OCI-LY1 (cell line): ENCODE measurements at regions not wholly inside any gene's neighbourhood (a gene's known extent, or its start where the extent isn't known, plus 50 kb on each side); places are given as distances from the start of the nearest gene placed in this dataset.

ENCODE experiments used
- H2AFZ ChIP-seq: fragments of 200-600 bp; sonication (generic), shearing (Covaris generic); 2 replicates; pipeline ENCODE4 v1.6.0; 2014; ENCODE audit warnings: antibody characterized with exemption, mild to moderate bottlenecking, low read length
- H3F3A ChIP-seq: fragments of 200-600 bp; sonication (generic), shearing (Covaris generic); 2 replicates; pipeline ENCODE4 v1.6.0; 2014; ENCODE audit warnings: mild to moderate bottlenecking, antibody characterized with exemption, low read length, moderate library complexity; ENCODE audit not compliant: insufficient read depth
- H3K27ac ChIP-seq: fragments of 200-600 bp; sonication (generic); 2 replicates; pipeline ENCODE4 v1.5.1; 2014; ENCODE audit warnings: low read length, mixed run types, mild to moderate bottlenecking, low read depth; ENCODE audit not compliant: poor library complexity, severe bottlenecking
- H3K27me3 ChIP-seq: fragments of 200-600 bp; sonication (generic); 2 replicates; pipeline ENCODE4 v1.6.0; 2014; ENCODE audit warnings: antibody characterized with exemption, mild to moderate bottlenecking, low read length, moderate library complexity; ENCODE audit not compliant: insufficient read depth
- H3K36me3 ChIP-seq: fragments of 200-600 bp; sonication (generic); 2 replicates; pipeline ENCODE4 v1.6.1; 2014; ENCODE audit warnings: mild to moderate bottlenecking, antibody characterized with exemption, low read length, moderate library complexity, mixed read lengths; ENCODE audit not compliant: insufficient read depth
- H3K4me1 ChIP-seq: fragments of 200-600 bp; sonication (generic); 2 replicates; pipeline ENCODE4 v1.5.1; 2014; ENCODE audit warnings: mild to moderate bottlenecking, low read length, moderate library complexity; ENCODE audit not compliant: insufficient read depth, severe bottlenecking
- H3K4me2 ChIP-seq: fragments of 200-600 bp; sonication (generic), shearing (Covaris generic); 2 replicates; pipeline ENCODE4 v1.6.1; 2014; ENCODE audit warnings: low read length
- H3K4me3 ChIP-seq: fragments of 200-600 bp; sonication (generic); 2 replicates; pipeline ENCODE4 v1.5.1; 2014; ENCODE audit warnings: low read length, low read depth, mild to moderate bottlenecking, mixed read lengths; ENCODE audit not compliant: poor library complexity, severe bottlenecking
- H3K79me2 ChIP-seq: fragments of 200-600 bp; shearing (Covaris generic); 2 replicates; pipeline ENCODE4 v1.6.1; 2016; ENCODE audit warnings: mixed run types, low read length, mixed read lengths; ENCODE audit not compliant: insufficient read depth
- H3K9ac ChIP-seq: fragments of 200-600 bp; sonication (generic), shearing (Covaris generic); 2 replicates; pipeline ENCODE4 v1.6.1; 2014; ENCODE audit warnings: mild to moderate bottlenecking, low read length, mixed read lengths
- H3K9me2 ChIP-seq: fragments of 200-600 bp; sonication (generic), shearing (Covaris generic); 2 replicates; pipeline ENCODE4 v1.6.1; 2014; ENCODE audit warnings: low read depth, mild to moderate bottlenecking, low read length, mixed read lengths
- H3K9me3 ChIP-seq: fragments of 200-600 bp; shearing (Covaris generic); 2 replicates; pipeline ENCODE4 v1.6.1; 2014; ENCODE audit warnings: low read length, mixed read lengths
- H4K20me1 ChIP-seq: fragments of 200-600 bp; sonication (generic), shearing (Covaris generic); 2 replicates; pipeline ENCODE4 v1.6.0; 2016; ENCODE audit warnings: mild to moderate bottlenecking, low read length; ENCODE audit not compliant: insufficient read depth
- EZH2 ChIP-seq: fragments of 200-600 bp; sonication (generic), shearing (Covaris generic); IDR thresholded peaks from 2 replicates; pipeline ENCODE4 v1.8.0; 2017; ENCODE audit warnings: borderline replicate concordance, mixed run types, mild to moderate bottlenecking, antibody characterized with exemption, low read length, moderate library complexity, mixed read lengths
- TF ChIP-seq, protein P1 (sequence below): fragments of 200-600 bp; sonication (generic), shearing (Covaris generic); IDR thresholded peaks from 2 replicates; pipeline ENCODE4 v1.5.1; 2017; ENCODE audit warnings: mild to moderate bottlenecking, antibody characterized with exemption, low read length, moderate library complexity, mixed read lengths

DNA sequence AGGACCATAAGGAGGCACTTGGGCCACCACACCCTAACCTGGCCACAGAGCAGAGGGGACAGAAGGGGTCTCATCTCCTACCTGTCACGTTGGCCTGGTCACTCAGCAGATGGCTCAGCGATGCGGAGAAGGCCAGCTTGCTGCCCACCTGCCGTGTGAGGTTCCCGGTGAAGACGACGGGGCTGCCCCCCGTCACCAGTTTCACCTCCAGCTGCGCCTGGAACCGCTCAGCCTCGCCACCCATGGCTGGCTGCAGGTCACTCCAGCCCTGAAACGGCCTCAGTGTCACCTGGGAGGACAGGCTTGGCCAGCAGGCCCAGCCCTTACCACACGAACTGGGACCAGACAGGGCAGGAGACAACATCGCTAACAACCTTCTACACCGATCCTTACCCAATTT, 116.8 kb downstream of the RMI2 start:
- no peak for TF ChIP-seq EZH2
- TF ChIP-seq, protein P1, sequence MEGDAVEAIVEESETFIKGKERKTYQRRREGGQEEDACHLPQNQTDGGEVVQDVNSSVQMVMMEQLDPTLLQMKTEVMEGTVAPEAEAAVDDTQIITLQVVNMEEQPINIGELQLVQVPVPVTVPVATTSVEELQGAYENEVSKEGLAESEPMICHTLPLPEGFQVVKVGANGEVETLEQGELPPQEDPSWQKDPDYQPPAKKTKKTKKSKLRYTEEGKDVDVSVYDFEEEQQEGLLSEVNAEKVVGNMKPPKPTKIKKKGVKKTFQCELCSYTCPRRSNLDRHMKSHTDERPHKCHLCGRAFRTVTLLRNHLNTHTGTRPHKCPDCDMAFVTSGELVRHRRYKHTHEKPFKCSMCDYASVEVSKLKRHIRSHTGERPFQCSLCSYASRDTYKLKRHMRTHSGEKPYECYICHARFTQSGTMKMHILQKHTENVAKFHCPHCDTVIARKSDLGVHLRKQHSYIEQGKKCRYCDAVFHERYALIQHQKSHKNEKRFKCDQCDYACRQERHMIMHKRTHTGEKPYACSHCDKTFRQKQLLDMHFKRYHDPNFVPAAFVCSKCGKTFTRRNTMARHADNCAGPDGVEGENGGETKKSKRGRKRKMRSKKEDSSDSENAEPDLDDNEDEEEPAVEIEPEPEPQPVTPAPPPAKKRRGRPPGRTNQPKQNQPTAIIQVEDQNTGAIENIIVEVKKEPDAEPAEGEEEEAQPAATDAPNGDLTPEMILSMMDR: no peak
- Histone ChIP-seq H3K36me3 (no peaks in the 10 kb centered on the region), H3F3A (no peaks in the 10 kb centered on the region), H4K20me1 (no peaks in the 10 kb centered on the region), H3K4me2 (no peak overlapping the region), H3K9me2 (no peaks in the 10 kb centered on the region), H3K4me1 (no peaks in the 10 kb centered on the region), H3K27ac (no peak overlapping the region), H3K9me3 (no peaks in the 10 kb centered on the region), H2AFZ (no peak overlapping the region), H3K9ac (no peak overlapping the region), H3K27me3 (peaks cover 8% of the 10 kb centered on the region), H3K4me3 (no peak overlapping the region), H3K79me2 (no peaks in the 10 kb centered on the region)

DNA sequence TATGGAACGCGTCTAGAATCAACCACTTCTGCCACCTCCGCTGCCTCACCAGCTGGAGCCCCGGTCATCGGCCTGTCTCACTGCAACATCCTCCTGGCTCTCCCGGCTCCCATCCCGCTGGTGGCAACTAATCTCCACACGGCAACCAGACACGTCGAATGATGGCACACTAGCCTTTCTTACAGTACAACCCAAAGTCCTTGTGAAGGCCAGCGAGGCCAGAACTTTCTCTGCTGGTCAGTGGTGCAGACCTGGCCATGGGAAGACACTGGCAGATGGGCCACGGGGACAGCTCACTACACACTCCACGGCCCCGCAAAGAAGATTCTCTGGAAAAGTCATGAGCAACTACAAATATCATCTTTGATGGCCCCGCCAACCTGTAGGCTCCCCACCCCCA, 117.6 kb downstream of the RMI2 start:
- H3K4me3 ChIP-seq: no peak overlapping the region
- TF ChIP-seq EZH2: no peak
- TF ChIP-seq, protein P1: no peak
- H3K4me1 ChIP-seq: no peaks in the 10 kb centered on the region
- H4K20me1 ChIP-seq: no peaks in the 10 kb centered on the region
- no peaks in the 10 kb centered on the region for H3F3A ChIP-seq
- H3K4me2 ChIP-seq: no peak overlapping the region
- H3K79me2 ChIP-seq: no peaks in the 10 kb centered on the region
- no peaks in the 10 kb centered on the region for H3K9me3 ChIP-seq
- H3K27ac ChIP-seq: no peak overlapping the region
- H3K27me3 ChIP-seq: peaks cover 8% of the 10 kb centered on the region
- no peaks in the 10 kb centered on the region for H3K36me3 ChIP-seq
- no peak overlapping the region for H2AFZ ChIP-seq
- no peak overlapping the region for H3K9ac ChIP-seq
- no peaks in the 10 kb centered on the region for H3K9me2 ChIP-seq

DNA sequence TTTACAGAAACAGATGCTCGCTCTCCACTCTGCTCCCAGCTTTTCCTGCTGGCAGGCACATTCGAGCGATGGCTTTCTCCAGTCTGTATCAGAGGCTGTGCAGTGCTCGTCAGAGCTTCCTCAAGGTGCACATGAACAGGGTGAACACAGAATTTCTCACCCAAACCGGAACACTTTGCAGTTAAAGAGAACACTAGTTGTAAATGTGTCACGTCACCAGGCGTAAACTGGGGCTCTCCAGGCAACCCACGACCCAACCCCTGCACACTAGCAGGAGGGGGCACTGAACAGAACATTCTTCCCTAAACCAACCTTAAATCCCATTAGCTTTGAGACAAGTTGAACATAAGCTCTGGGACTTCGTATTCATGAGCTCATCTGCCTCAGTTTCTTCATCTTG, 119.0 kb downstream of the RMI2 start:
- H3K4me3 ChIP-seq: no peak overlapping the region
- no peak overlapping the region for H3K9ac ChIP-seq
- no peak overlapping the region for H3K27ac ChIP-seq
- H3K4me2 ChIP-seq: no peak overlapping the region
- no peaks in the 10 kb centered on the region for H4K20me1 ChIP-seq
- H2AFZ ChIP-seq: no peak overlapping the region
- no peaks in the 10 kb centered on the region for H3K9me3 ChIP-seq
- no peaks in the 10 kb centered on the region for H3K79me2 ChIP-seq
- H3K36me3 ChIP-seq: no peaks in the 10 kb centered on the region
- no peaks in the 10 kb centered on the region for H3K9me2 ChIP-seq
- H3K27me3 ChIP-seq: peaks cover 8% of the 10 kb centered on the region
- no peak for TF ChIP-seq EZH2
- TF ChIP-seq, protein P1: no peak
- H3K4me1 ChIP-seq: no peaks in the 10 kb centered on the region
- no peaks in the 10 kb centered on the region for H3F3A ChIP-seq
